ENCODE measurements at regions not wholly inside any gene's neighbourhood (a gene's known extent, or its start where the extent isn't known, plus 50 kb on each side); places are given as distances from the start of the nearest gene placed in this dataset.

GRCh38 chr16:73408311-73408710 is 360.4 kb upstream of the ZFHX3 start:
- TF ChIP-seq, protein P1, sequence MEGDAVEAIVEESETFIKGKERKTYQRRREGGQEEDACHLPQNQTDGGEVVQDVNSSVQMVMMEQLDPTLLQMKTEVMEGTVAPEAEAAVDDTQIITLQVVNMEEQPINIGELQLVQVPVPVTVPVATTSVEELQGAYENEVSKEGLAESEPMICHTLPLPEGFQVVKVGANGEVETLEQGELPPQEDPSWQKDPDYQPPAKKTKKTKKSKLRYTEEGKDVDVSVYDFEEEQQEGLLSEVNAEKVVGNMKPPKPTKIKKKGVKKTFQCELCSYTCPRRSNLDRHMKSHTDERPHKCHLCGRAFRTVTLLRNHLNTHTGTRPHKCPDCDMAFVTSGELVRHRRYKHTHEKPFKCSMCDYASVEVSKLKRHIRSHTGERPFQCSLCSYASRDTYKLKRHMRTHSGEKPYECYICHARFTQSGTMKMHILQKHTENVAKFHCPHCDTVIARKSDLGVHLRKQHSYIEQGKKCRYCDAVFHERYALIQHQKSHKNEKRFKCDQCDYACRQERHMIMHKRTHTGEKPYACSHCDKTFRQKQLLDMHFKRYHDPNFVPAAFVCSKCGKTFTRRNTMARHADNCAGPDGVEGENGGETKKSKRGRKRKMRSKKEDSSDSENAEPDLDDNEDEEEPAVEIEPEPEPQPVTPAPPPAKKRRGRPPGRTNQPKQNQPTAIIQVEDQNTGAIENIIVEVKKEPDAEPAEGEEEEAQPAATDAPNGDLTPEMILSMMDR (IDR thresholded peaks at IDR 0.05; ENCODE audit: low read length) = no peak
- TF ChIP-seq EZH2 (IDR thresholded peaks at IDR 0.05; ENCODE audit: borderline replicate concordance, low read length) = no peak
